ENCODE measurements at regions not wholly inside any gene's neighbourhood (a gene's known extent, or its start where the extent isn't known, plus 50 kb on each side); places are given as distances from the start of the nearest gene placed in this dataset.

GRCh38 chr3:77807312-77807711, 767.4 kb downstream of the ROBO2 start:
- no peak overlapping the region for H3K4me3 ChIP-seq (replicated peaks in 1 of 2; ENCODE audit: low read depth in 2 of 2, low read length in 2 of 2)
- TF ChIP-seq CTCF (IDR thresholded peaks at IDR 0.05; ENCODE audit: low read depth, low read length) = no peak
- DNase-seq (ENCODE audit: low read depth in 2 of 2) = no peak

DNA sequence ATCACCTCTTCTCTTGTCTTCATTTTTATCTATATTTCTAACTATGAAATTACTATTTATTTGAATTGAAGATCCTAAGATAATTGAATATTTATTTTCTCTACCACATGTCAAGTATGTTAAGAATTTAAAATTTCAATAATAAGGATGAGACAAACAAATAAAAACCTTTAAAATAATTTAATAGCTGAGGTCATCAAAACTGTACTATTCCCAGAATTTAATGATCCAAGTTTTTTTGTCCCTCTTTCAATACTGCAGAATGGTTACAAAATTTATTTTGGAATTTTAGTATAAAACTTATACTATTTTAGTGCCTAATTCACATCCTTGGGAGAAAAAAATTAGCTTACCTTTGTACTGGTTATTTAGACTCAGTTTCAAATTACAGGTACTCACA, 774.9 kb downstream of the ROBO2 start:
- no peak for TF ChIP-seq CTCF (IDR thresholded peaks at IDR 0.05; ENCODE audit: low read depth, low read length)
- DNase-seq (ENCODE audit: low read depth in 2 of 2) = no peak

DNA sequence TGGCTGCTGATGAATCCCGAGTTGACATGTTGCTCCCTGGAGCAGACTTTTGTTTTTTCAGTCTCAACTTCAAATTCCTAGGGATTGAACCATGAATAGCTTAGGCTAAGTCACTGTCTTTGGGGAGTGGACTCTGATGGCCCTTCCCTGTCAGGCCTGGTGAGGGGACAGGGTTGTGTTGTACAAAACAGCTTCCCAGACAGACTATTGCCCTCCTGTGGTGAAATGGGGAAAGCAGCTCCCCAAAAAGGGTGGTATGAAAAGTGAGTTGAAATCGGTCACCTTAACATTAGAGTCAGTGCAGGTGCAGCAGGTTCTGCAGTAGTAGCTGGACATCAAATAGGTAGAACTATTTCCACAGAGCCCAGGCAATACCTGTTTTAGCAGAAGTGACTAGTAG, 775.6 kb downstream of the ROBO2 start:
- H3K4me3 ChIP-seq (replicated peaks in 1 of 2; ENCODE audit: low read depth in 2 of 2, low read length in 2 of 2) = no peak overlapping the region
- TF ChIP-seq CTCF (IDR thresholded peaks at IDR 0.05; ENCODE audit: low read depth, low read length) = no peak
- DNase-seq (ENCODE audit: low read depth in 2 of 2) = no peak

More for the DNA sequence above, 774.9 kb downstream of the ROBO2 start:
- no peak overlapping the region for H3K4me3 ChIP-seq (replicated peaks in 1 of 2; ENCODE audit: low read depth in 2 of 2, low read length in 2 of 2)

DNA sequence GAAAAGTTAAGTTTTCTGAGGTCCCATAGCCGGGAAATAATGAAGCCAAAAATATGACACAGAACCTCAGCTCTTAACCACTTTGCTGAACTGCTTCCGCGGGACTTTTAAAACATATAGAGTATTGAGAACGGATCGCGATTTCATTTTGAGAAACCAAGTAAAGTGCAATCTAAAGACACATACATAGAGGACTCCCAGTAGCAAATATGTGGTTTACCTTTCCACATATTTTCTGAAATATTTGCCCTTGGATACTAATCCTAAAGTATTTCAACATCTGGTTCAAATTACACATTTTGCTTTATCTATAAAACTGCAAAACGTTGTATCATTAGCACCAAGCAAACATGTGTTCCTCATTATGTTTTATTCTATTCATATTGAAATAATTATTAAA, 776.5 kb downstream of the ROBO2 start:
- no peak for TF ChIP-seq CTCF (IDR thresholded peaks at IDR 0.05; ENCODE audit: low read depth, low read length)
- no peak overlapping the region for H3K4me3 ChIP-seq (replicated peaks in 1 of 2; ENCODE audit: low read depth in 2 of 2, low read length in 2 of 2)
- no peak for DNase-seq (ENCODE audit: low read depth in 2 of 2)

DNA sequence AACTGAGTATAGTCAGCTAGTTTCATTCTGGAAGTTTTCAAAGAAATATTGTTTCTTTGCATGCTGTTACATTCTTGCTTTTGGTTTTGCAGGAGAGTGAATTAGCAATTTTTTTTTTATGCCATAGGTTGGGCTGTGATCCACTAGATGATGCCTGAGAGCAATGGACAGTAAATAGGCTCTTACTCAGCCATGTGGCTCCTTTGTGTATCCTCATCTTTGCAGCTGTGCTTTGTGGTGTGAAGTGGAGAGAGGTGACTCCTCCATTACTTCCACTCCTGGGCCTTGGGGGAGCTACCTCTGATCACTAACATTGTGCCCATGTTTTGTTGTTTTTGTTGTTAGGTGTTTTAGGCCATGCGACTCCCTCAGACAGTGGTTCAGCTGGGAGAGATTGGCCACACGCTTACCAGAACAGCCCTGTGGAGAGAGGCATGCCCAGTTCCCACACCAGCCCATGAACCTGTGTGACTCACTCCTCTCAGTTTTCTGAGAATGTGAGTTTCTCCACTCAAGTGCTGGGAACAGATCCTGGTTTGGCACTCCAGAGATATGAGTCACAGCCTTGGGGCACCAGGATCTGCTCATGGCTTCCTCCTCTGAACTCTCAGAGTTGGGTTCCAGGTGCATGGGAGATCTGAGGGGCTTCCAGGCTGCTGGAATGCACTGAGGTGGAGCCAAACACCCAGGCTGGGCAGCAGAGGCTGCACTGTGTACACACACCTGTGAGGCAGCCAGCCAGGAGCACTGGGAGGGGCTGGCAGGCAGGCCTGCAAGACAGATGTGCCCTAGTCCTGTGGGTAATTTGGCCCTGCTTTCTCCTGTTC, 785.3 kb downstream of the ROBO2 start:
- no peak for TF ChIP-seq CTCF (IDR thresholded peaks at IDR 0.05; ENCODE audit: low read depth, low read length)
- DNase-seq (ENCODE audit: low read depth in 2 of 2) = peak; percentile 9 to 37
- no peak overlapping the region for H3K4me3 ChIP-seq (replicated peaks in 1 of 2; ENCODE audit: low read depth in 2 of 2, low read length in 2 of 2)

DNA sequence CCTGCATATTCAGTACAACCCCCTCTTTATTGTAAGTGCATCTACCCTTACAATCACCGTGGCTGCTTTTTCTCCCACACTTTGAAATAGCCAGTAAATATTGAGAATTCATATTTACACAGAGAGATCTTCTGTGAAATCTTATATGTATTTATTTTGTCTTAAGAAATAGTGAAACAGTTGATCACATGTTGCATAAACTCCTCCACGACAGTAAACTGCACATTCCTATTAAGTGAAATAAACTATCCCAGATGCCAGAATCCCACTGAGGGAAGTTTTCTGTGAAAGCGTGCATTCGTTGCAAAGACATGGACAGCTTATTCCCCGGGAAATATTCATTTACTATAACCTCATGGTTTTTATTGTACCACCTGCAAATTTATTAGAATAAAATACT, 796.0 kb downstream of the ROBO2 start:
- DNase-seq (ENCODE audit: low read depth in 2 of 2) = no peak
- no peak overlapping the region for H3K4me3 ChIP-seq (replicated peaks in 1 of 2; ENCODE audit: low read depth in 2 of 2, low read length in 2 of 2)
- TF ChIP-seq CTCF (IDR thresholded peaks at IDR 0.05; ENCODE audit: low read depth, low read length) = no peak

Measured in cardiac fibroblast (primary cell).